Osteocyte (in vitro differentiated cells): ENCODE measurements at regions not wholly inside any gene's neighbourhood (a gene's known extent, or its start where the extent isn't known, plus 50 kb on each side); places are given as distances from the start of the nearest gene placed in this dataset.

Experiments
- DNase-seq: peaks from one replicate; pipeline ENCODE4 v3.0.0; 2021; ENCODE audit warnings: mixed read lengths; ENCODE audit not compliant: unreplicated experiment; ENCODE audit errors: extremely low spot score
- H3K27ac Mint-ChIP-seq: one replicate; pipeline ENCODE4 v1.8.0; 2021; ENCODE audit warnings: mild to moderate bottlenecking, mixed read lengths; ENCODE audit not compliant: unreplicated experiment
- H3K27me3 Mint-ChIP-seq: one replicate; pipeline ENCODE4 v1.8.0; 2021; ENCODE audit warnings: mixed read lengths; ENCODE audit not compliant: unreplicated experiment
- H3K36me3 Mint-ChIP-seq: one replicate; pipeline ENCODE4 v1.8.0; 2021; ENCODE audit warnings: mixed read lengths; ENCODE audit not compliant: unreplicated experiment
- H3K4me1 Mint-ChIP-seq: one replicate; pipeline ENCODE4 v1.8.0; 2021; ENCODE audit warnings: mixed read lengths; ENCODE audit not compliant: unreplicated experiment
- H3K4me3 Mint-ChIP-seq: one replicate; pipeline ENCODE4 v1.8.0; 2021; ENCODE audit warnings: mild to moderate bottlenecking, moderate library complexity, mixed read lengths; ENCODE audit not compliant: unreplicated experiment
- H3K9me3 Mint-ChIP-seq: one replicate; pipeline ENCODE4 v1.8.0; 2021; ENCODE audit warnings: mixed read lengths; ENCODE audit not compliant: unreplicated experiment
- TF ChIP-seq, protein P1 (sequence below): fragments of 200-600 bp; sonication (generic); IDR thresholded peaks from 2 replicates; pipeline ENCODE4 v1.5.0; 2021; ENCODE audit warnings: antibody characterized with exemption, mild to moderate bottlenecking, moderate library complexity

DNA sequence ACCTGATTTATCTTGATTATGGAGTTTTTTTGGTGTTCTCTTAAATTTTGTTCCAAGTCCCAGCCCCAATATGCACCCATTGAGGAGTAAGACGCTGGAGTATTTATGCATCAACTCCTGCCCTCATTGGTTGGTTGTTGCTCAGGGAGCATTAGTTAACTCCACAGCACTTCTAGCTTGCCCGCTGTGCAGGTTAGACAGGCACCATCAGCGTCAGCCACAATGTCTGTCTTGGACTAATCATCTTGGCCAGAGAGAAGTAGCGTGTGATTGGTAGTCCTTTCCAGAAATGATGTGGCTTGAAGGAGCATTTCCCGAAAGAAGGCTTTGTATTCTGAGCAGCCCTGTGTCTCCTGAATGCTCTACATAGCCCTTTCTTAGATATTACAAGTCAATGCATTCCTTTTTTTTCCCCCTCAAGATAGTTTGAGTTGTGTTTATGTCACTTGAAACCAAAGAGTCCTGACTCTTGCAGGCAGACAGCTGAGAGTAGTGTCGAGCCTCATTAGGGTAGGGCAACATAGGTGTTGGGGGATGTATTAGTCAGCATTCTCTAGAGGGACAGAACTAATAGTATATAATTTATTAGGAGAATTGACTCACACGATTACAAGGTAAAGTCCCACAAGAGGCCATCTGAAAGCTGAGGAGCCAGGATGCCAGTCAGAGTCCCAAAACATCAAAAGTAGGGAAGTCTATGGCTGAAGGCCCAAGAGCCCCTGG, 94.6 kb upstream of the RCN1 start:
- Mint-ChIP-seq H3K9me3 (no peaks in the 10 kb centered on the region), H3K4me3 (no peak overlapping the region), H3K27ac (no peak overlapping the region), H3K36me3 (no peaks in the 10 kb centered on the region), H3K27me3 (peaks cover 41% of the 10 kb centered on the region), H3K4me1 (no peaks in the 10 kb centered on the region)
- TF ChIP-seq, protein P1, sequence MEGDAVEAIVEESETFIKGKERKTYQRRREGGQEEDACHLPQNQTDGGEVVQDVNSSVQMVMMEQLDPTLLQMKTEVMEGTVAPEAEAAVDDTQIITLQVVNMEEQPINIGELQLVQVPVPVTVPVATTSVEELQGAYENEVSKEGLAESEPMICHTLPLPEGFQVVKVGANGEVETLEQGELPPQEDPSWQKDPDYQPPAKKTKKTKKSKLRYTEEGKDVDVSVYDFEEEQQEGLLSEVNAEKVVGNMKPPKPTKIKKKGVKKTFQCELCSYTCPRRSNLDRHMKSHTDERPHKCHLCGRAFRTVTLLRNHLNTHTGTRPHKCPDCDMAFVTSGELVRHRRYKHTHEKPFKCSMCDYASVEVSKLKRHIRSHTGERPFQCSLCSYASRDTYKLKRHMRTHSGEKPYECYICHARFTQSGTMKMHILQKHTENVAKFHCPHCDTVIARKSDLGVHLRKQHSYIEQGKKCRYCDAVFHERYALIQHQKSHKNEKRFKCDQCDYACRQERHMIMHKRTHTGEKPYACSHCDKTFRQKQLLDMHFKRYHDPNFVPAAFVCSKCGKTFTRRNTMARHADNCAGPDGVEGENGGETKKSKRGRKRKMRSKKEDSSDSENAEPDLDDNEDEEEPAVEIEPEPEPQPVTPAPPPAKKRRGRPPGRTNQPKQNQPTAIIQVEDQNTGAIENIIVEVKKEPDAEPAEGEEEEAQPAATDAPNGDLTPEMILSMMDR, result no peak
- no peak for DNase-seq

DNA sequence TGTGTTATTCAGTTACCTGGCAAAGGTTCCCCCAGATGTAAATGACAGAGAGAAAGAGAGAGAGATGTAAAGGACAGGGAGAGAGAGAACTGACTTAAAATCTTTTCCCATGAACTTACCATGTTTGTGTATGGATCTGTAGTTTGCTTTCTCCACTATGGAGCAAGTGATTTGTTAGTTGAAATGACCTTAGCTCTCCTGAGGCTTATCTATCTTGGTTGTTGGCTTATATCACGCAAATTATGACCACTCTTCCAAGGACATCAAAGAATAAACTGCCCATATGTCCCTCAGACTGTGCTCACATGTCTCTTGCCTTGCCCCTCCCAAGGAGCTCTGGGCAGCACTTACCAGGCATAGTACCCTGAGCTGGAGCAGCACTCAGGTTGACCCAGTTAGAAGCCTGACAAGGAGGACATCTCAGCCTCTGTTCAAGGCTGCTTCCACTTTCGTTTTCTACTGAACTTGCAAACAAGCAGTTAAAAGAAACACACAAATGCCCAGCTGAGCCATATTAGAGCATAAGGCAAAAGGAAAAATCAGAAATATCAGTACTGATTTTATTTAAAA, 95.3 kb upstream of the RCN1 start:
- TF ChIP-seq, protein P1, result no peak
- no peaks in the 10 kb centered on the region for H3K9me3 Mint-ChIP-seq
- H3K27me3 Mint-ChIP-seq, result peaks cover 41% of the 10 kb centered on the region
- DNase-seq, result no peak
- H3K4me1 Mint-ChIP-seq, result no peaks in the 10 kb centered on the region
- H3K27ac Mint-ChIP-seq, result no peak overlapping the region
- no peak overlapping the region for H3K4me3 Mint-ChIP-seq
- no peaks in the 10 kb centered on the region for H3K36me3 Mint-ChIP-seq

DNA sequence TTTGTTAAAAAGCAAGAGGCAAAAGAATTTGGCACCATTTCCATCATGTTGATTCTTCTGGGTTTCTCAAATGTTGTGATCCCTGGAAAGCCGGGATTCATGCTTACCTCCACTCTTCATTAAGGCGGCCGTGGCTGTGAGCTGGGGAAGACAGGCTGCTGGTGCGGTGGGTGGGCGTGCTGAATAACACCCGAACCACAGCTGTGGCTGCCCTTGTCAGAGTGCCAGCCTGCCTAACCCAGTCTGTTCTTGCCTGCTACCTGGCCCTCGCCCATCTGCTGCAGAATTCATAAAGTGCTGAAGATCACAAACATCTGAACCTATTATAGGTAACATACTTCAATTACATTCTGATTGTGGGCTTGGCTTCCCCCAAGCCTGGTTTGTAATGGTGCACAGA, 95.8 kb upstream of the RCN1 start:
- no peak overlapping the region for H3K4me3 Mint-ChIP-seq
- DNase-seq, result no peak
- TF ChIP-seq, protein P1, result no peak

DNA sequence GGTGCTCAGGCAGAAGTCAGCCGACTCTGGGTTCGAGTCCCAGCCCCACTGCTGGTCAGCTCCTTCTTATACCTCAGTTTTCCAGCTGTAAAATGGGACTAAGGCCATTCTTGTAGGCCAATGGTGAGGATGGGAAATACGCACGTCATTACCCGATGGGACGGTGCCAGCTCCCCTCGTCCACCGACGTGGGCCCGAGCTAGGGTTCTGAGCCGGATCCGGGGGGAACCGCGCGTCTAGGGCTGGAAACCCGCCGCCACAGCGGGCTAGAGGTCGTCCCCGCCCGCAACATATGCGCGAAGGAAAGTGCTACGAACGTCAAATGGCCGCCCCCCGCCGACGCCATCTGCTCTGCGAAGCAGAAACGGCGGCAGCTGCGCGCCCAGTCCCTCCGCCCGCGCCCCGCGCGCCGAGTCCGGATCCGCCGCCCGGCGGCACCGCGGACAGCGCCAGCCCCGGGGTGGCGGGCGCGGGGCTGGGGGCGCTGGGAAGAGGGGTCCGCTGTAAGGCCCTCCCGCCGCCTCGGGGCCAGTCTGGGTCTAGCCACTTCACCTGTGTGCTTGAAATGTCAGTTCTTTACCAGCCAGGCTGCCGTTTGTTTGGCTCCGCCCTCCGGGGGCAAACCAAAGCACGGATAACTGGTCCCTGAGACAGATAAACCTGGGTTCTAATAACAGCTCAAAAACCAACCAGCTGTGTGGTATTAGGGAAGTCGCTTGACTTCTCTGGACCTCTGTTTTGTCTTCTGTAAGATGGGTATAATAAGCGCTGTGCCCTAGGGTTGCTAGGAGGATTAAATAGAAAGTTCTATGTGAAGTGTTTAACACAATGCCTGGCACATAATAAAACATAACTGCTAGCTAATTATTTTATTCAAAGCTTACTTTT, 103.5 kb upstream of the RCN1 start:
- no peak overlapping the region for H3K27ac Mint-ChIP-seq
- H3K27me3 Mint-ChIP-seq, result peaks cover 55% of the 10 kb centered on the region
- TF ChIP-seq, protein P1, result no peak
- H3K4me1 Mint-ChIP-seq, result no peaks in the 10 kb centered on the region
- no peak for DNase-seq
- no peaks in the 10 kb centered on the region for H3K9me3 Mint-ChIP-seq
- H3K4me3 Mint-ChIP-seq, result no peak overlapping the region
- H3K36me3 Mint-ChIP-seq, result no peaks in the 10 kb centered on the region

More for the DNA sequence above, 95.8 kb upstream of the RCN1 start:
- H3K27ac Mint-ChIP-seq, result no peak overlapping the region
- no peaks in the 10 kb centered on the region for H3K36me3 Mint-ChIP-seq
- H3K9me3 Mint-ChIP-seq, result no peaks in the 10 kb centered on the region
- H3K27me3 Mint-ChIP-seq, result peaks cover 41% of the 10 kb centered on the region
- no peaks in the 10 kb centered on the region for H3K4me1 Mint-ChIP-seq
